Neutrophil (primary cell): ENCODE measurements at regions not wholly inside any gene's neighbourhood (a gene's known extent, or its start where the extent isn't known, plus 50 kb on each side); places are given as distances from the start of the nearest gene placed in this dataset.

Source experiments
- H3K27ac ChIP-seq: fragments of 200-600 bp; sonication (generic); 2 replicates; pipeline ENCODE4 v1.5.1; 2016; ENCODE audit warnings: mild to moderate bottlenecking, moderate library complexity
- H3K27me3 ChIP-seq: fragments of 200-600 bp; sonication (generic); 2 replicates; pipeline ENCODE4 v1.6.0; 2016; ENCODE audit warnings: mild to moderate bottlenecking
- H3K36me3 ChIP-seq: fragments of 200-600 bp; sonication (generic); 2 replicates; pipeline ENCODE4 v1.5.1; 2017
- H3K4me1 ChIP-seq, 2 experiments: fragments of 200-600 bp in 1 of 2; sonication (generic) in 1 of 2; 1 replicate in 1 of 2; 2 replicates in 1 of 2; pipeline versions ENCODE4 v1.5.1 to v1.6.1; 2013 to 2016; ENCODE audit warnings: low read depth in 1 of 2, low read length in 1 of 2, mild to moderate bottlenecking in 1 of 2, moderate library complexity in 1 of 2; ENCODE audit not compliant: control insufficient read depth in 1 of 2, insufficient read depth in 1 of 2
- H3K4me3 ChIP-seq, 2 experiments: fragments of 200-600 bp in 1 of 2; sonication (generic) in 1 of 2; 1 replicate in 1 of 2; 2 replicates in 1 of 2; pipeline ENCODE4 v1.5.1; 2013 to 2016; ENCODE audit warnings: low read depth in 1 of 2, low read length in 1 of 2, mild to moderate bottlenecking in 1 of 2, moderate library complexity in 1 of 2
- H3K9me3 ChIP-seq: fragments of 200-600 bp; sonication (generic); 2 replicates; pipeline ENCODE4 v1.5.1; 2016
- CTCF ChIP-seq: fragments of 200-600 bp; sonication (generic); IDR thresholded peaks from 2 replicates; pipeline ENCODE4 v1.5.1; 2016; ENCODE audit warnings: antibody characterized with exemption

- no peaks in the 10 kb centered on the region for H3K27me3 ChIP-seq
- no peaks in the 10 kb centered on the region for H3K9me3 ChIP-seq
- no peak overlapping the region for H3K4me3 ChIP-seq
- TF ChIP-seq CTCF: no peak
- no peaks in the 10 kb centered on the region for H3K36me3 ChIP-seq
- peaks cover 83 to 95% of the 10 kb centered on the region in 2 experiments for H3K4me1 ChIP-seq
- H3K27ac ChIP-seq: peak overlapping the region; percentile 99
These were observed 65.0 kb upstream of the CD93 start for GRCh38 chr20:23151008-23151703.

GRCh38 chr20:23150304-23151007 is 64.3 kb upstream of the CD93 start:
- Histone ChIP-seq H3K36me3 (no peaks in the 10 kb centered on the region), H3K9me3 (no peaks in the 10 kb centered on the region), H3K4me3 (no peak overlapping the region), H3K27me3 (no peaks in the 10 kb centered on the region), H3K4me1 (peaks cover 81 to 90% of the 10 kb centered on the region in 2 experiments), H3K27ac (peak overlapping the region; percentile 99)
- no peak for TF ChIP-seq CTCF

- no peak overlapping the region for H3K4me3 ChIP-seq
- no peaks in the 10 kb centered on the region for H3K36me3 ChIP-seq
- H3K27me3 ChIP-seq: no peaks in the 10 kb centered on the region
- H3K9me3 ChIP-seq: no peaks in the 10 kb centered on the region
- H3K27ac ChIP-seq: peak overlapping the region; percentile 99
- TF ChIP-seq CTCF: no peak
- peaks cover 82 to 91% of the 10 kb centered on the region in 2 experiments for H3K4me1 ChIP-seq
These were observed 63.6 kb upstream of the CD93 start for GRCh38 chr20:23149623-23150279.

GRCh38 chr20:23148731-23149570 is 62.8 kb upstream of the CD93 start:
- Histone ChIP-seq H3K4me1 (peaks cover 82 to 91% of the 10 kb centered on the region in 2 experiments), H3K27me3 (no peaks in the 10 kb centered on the region), H3K27ac (peak overlapping the region; percentile 99), H3K4me3 (peak overlapping the region in 1 of 2 experiments; percentile 39), H3K36me3 (no peaks in the 10 kb centered on the region), H3K9me3 (no peaks in the 10 kb centered on the region)
- no peak for TF ChIP-seq CTCF
